ENCODE measurements at regions not wholly inside any gene's neighbourhood (a gene's known extent, or its start where the extent isn't known, plus 50 kb on each side); places are given as distances from the start of the nearest gene placed in this dataset.
"Not testable (repeated sequence)": the region's sequence is repeated elsewhere in the genome, so short reads cannot be mapped to it uniquely, and the experiment has no call there.

DNA sequence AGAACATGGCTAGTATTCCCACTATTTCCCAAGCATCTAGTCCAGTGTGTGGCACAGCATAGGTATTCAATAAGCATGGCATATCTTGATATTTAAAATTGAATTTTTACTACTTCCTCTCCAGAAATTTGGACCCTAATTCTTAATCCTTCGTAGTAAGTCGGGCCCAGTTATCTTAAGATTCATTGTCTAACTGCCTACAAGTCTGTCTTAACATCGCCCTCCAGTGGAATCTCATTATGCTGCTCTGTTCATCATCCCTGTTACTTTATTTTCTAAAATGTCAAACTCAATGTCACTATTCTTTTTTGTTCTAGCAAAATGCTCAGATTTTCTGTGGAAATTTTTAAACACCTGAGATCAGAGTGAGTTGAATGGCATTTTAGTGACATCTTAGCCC is 606.2 kb downstream of the KLHL13 start:
- DNase-seq (ENCODE audit: low spot score) (no peak), ATAC-seq (no peak)

DNA sequence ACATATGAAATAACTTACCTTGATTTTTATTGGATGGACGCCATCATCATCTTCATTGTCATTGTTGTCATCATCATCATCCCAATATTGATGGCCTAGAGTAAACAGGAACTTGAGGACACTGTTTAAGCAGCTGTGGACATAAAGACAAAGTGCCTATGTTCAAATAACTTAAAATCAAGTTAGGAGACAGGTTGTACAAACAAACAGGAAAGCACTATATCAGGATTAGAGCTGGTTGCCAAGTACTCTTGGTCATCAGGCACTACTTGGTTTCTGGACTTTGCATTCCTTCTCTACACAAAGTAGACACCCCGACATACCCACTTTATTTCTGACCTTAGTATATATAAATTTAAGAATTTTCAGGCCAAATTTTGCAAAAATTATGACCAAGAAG is 608.6 kb downstream of the KLHL13 start:
- DNase-seq (ENCODE audit: low spot score) (no peak), ATAC-seq (no peak)

DNA sequence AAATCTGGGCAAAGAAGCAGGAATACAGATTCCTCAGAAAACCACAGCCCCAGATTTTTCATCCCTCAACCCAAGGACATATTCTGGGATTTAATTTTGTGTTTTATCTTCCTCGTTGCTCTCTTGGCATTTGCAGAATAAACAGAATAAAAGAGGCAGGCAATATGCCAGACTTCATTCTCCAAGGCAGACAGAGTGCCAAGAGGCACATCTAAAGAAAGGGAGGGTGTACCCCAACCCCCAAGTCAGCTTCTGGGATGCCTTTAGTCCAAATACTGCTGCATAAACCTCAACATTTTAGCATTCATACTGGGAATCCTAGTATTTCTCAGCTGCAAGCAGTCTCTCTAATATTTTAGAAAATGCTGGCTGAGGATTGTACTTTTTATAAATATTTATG is 629.2 kb downstream of the KLHL13 start:
- DNase-seq (ENCODE audit: low spot score) (no peak), ATAC-seq (no peak)

DNA sequence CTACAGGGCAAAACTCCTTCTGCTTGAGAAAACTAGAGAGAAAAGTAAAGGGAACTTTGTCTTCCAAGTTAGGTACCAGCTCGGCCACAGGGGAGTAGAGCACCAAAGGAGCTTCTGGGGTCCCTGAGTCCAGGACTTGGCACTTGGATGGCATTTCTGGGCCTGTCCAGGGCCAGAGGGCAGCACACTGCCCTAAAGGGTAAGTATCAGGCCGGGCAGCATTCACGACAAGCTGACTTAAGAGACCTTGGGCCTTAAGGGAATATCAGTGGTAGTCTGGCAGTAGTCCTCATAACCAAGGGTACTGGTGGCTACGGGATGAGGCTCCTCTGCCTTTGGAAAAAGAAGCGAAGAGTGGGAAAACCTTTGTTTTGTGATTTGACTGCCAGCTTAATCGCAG is 632.7 kb downstream of the KLHL13 start:
- no peak for DNase-seq (ENCODE audit: low spot score)
- no peak for ATAC-seq

DNA sequence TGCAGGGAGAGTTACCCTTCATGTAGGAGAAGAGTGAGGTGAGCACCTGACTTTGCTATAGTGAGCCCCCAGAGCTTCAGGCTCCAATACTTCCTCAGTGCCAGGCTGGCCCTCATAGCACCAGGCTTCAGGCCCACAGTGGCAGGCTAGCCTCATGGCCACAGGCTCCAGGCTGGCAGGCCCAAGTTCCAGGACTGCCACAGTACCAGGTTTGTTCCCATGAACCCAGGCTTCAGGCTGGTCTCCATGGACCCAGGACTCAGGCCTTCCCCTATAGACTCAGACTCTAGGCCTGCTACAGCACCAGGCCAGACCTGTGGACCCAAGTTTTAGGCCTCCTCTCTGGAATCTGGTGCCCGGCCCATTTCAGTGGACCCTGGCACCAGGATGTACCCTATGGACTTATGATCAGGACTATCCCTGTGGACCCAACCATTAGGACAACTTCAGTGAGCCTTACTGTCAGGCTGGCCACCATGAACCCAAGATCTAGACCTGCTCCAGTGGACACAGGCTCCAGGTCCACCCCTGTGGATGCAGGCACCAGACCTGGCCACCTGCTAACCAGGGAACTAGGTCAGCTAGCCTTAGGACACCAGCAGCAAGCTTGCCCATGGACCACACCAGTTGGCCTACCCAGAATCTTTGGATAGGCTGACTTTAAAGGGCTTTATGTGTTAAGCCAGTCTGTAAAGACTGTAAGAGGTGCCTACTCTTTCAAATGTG is 658.2 kb downstream of the KLHL13 start:
- no peak for DNase-seq (ENCODE audit: low spot score)
- no peak for ATAC-seq

DNA sequence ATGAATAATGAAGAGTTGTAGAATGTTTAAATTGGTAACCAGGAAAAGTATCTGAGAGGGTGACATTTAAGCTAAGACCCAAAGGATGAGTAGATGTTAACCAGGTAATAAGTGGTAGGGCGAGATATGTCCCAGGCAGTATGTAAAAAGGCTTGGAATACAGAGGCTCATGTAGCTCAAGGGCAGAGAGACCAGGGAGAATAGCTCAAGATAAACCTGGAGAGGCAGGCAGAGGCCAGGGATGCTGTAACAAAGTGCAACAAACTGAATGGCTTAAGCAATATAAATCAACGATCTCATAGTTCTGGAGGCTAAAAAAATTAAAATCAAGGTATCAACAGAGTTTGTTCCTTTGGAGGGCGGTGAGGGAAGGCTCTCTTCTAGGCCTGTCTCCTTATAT is 660.8 kb downstream of the KLHL13 start:
- DNase-seq (ENCODE audit: low spot score) (no peak), ATAC-seq (no peak)

DNA sequence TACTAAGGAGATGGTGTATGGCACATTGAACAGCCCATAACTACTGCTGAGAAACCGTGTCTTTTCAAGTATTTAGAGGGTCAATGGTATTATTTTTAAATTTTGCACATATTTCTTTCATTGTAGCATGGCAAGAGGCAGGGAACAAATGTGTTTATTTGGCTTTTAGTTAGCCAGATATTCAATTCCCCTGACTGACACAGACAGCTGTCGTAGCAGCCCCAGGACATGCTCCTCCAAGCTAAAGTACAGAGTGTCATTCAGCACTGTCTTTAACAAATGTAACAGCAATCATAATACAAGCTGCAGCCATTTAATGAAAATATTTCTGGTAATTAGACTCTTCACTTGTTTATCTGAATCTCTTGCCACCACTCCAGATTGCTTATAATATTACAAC is 687.1 kb downstream of the KLHL13 start:
- ATAC-seq = no peak

DNA sequence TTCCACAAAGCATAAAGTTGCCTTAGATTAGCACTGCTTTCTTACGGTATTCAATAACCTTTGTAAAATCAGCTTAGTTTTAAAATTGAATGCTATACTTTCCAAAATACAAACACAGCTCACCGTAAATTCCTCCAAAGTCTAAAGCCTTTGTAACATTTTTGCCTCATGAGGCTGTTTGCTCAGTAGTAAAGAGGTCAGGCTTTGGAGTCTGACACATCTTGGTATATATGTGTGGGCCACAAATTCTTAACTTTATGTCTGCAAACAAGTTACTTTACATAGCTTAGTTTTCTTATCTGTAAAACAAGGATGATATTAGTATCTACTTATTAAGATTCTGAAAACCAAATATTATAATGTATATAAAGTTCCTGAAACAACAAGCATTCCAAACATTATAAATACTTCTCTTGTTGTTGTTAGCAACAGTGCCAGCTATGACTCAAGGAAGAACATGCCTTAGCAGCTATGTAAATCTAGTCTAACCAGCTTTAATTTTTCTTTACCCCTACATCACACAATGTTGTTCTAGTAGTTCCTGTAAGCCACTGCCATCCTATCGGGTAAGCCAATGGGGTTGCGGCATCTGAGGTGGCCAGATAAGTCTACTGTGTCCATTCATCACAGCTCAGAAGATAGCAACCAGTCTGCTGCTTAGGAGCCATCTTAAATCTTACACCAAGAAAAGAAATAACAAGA is 709.0 kb downstream of the KLHL13 start:
- ATAC-seq = no peak
- no peak for DNase-seq (ENCODE audit: low spot score)

More for the DNA sequence above, 687.1 kb downstream of the KLHL13 start:
- no peak for DNase-seq (ENCODE audit: low spot score)

DNA sequence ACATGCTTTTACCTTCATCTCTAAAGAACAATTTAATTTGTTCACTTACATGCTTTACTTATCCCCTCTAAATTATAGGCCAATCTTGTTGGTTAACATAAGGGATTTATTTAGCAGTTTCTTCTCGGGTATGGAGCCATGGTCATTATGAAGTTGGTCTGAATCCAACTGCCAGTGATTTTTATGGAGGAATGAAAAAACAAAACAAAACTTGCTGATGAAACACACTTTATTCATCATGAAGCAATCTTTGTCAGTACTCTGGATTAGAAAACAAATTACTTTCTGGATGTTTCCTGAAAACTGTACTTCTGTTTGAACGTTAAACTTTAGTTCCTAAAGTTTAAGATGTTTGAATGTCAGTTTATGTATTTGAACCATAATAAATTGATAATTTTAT is 715.8 kb downstream of the KLHL13 start:
- no peak for DNase-seq (ENCODE audit: low spot score)
- ATAC-seq = no peak

DNA sequence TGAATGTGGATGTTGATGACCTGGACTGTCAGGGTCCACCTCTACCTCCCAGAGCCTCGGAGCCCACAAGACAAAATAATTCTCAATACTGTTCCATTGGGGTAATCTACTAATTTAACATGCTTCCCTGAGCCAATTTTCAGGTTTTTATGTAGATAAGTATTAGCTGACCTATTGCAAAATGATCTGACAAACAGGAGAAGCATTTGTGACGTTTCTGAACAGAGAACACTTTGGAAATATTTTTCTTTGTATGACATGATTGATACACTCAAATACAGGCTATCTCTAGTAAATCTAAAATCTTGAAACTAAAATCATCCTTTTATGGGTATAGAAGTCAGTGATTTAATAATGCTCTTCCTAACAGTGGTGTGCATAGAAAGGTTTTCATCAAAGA is 716.6 kb downstream of the KLHL13 start:
- ATAC-seq = no peak
- no peak for DNase-seq (ENCODE audit: low spot score)

DNA sequence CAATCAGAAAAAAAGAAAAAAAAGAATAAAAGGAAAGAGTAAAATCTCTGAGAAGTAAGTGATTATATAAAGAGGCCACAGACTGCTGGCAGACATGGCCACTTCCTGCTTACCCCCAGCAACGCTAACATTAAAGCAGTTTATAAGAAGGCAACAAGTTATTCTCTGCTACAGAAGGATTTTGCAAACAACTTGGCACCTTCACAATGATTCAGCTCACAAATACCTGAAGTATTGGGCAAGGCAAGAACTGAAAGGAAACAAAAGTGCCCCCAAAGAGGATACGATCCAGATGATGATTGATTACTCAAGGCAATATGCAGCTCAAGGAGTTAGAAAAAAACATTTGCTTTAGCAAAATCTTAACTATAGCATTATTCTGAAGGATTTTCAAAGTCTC is 718.8 kb downstream of the KLHL13 start:
- ATAC-seq (no peak), DNase-seq (ENCODE audit: low spot score) (no peak)

DNA sequence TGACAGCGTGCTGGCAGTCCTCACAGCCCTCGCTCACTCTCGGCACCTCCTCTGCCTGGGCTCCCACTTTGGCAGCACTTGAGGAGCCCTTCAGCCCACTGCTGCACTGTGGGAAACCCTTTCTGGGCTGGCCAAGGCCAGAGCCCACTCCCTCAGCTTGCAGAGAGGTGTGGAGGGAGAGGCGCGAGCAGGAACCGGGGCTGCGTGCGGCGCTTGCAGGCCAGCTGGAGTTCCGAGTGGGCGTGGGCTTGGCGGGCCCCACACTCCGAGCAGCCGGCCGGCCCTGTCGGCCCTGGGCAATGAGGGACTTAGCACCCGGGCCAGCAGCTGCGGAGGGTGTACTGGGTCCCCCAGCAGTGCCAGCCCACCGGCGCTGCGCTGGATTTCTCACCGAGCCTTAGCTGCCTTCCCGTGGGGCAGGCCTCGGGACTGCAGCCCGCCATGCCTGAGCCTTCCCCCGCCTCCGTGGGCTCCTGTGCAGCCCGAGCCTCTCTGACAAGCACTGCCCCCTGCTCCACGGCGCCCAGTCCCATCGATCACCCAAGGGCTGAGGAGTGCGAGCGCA is 722.0 kb downstream of the KLHL13 start:
- not testable (repeated sequence) for ATAC-seq; DNase-seq (ENCODE audit: low spot score)

DNA sequence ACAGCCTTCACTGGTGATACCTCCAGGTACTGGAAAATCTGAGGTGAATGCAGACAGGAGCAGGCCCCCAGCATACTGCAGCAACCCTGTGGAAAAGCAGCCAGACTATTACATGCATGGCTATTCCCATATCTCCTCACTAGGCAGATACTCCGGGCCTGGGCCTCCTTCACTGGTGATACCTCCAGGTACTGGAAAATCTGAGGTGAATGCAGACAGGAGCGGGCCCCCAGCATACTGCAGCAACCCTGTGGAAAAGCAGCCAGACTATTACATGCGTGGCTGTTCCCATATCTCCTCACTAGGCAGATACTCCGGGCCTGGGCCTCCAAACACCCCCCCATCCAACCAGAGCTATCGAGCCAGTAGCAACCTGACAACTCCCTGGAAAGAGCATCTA is 724.2 kb downstream of the KLHL13 start:
- not testable (repeated sequence) for DNase-seq (ENCODE audit: low spot score); ATAC-seq

DNA sequence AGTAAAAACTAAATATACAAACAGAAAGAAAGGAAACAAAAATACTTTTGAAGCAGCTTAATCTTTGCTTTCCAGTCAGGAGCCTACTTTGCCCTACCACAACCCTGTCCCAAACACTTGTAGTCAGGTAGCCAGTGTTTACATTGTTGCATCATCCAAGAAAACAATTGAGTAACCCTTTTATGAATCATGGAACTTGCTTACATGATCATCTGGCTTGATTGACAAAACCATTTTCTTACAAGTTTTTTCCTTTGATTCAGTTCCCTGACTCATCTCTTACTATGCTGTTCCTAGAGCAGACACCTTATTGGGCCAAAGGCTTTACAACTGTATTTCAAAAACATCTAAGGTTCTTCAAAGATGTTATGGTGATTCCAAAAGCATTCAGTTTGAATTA is 740.1 kb downstream of the KLHL13 start:
- DNase-seq (ENCODE audit: low spot score) (no peak), ATAC-seq (peak; percentile 74)

DNA sequence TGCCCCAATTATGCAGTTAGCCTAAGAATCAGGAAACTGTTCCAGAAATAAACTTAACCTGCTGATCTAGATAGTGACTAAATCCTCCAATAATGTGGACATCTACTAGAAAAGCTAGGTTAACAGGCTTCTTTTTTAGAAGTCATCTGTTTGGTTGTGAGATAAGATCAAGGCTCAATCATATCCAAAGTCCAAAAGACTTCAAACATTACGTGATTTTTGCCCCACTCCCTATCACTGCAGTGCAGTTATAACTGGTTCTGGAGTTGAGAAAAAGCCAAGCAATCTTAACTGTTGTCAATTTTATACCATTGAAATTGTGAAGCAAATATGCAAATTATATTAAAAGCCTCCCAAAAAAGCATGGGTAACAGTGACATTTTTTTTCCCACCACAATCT is 781.4 kb downstream of the KLHL13 start:
- ATAC-seq (peak; percentile 87), DNase-seq (ENCODE audit: low spot score) (no peak)

DNA sequence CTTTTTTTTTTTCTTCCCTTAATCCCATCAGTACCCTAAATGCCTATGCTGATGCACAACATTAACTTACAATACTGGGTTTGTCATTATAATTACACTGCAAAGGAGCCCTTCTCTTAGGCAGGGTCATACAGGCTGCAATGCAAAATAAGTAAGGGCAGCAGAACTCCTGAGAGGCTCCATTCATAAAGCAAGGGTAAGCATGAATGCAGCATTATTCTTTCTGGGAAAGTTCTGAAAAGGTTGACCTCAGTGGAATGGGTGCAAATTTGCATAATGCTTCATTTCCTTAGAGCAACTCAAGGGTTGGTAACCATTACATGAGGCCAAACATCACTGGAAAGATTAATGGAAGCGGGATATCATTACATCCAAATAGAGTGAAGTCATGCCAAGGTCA is 789.2 kb downstream of the KLHL13 start:
- no peak for ATAC-seq
- no peak for DNase-seq (ENCODE audit: low spot score)

DNA sequence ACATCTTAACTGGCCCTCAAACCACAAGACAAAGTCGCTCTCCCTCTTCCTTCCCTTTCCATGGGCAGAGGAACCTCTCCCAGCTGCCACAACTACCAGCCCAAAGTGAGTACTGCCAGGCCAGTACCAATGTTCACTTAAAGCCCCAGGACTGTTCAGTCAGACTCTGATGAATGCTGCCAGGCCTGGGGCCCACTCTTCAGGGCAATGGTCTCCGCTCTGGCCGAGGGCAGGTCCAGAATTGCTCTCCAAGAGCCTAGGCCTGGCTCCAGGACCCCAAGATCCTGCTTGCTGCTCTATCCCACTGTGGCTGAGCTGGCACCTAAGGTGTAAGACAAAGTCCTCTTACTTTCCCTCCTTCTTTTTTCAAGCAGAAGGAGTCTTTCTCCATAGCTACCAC is 790.9 kb downstream of the KLHL13 start:
- DNase-seq (ENCODE audit: low spot score) = no peak
- no peak for ATAC-seq

DNA sequence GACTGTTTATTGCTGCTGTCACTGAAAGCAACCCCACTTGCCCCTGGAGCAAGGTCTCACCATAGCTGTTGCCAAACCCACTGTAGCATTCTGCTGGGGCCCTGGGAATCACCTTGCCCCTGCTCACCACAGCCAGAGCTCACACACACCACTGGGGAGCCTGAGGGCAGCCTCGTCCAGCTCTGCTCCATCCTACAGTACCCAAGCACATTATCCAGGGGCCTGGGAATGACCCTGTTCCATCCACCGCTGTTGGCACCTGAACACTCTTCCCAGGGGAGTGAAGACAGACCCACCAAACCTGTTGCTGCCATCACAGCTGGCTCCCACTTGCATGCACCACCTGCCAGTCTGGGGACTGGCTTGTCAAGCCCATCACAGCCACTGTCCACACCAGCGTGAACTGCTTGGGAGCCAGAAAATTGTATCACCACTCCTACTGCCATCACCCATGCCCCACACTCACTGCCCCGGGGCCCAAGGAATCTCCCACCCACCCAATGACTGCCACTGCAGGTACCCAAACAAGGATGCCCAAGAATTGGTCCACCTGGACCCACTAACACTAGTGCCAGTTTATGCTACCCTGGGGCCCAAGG is 811.3 kb downstream of the KLHL13 start:
- ATAC-seq = no peak
- no peak for DNase-seq (ENCODE audit: low spot score)

DNA sequence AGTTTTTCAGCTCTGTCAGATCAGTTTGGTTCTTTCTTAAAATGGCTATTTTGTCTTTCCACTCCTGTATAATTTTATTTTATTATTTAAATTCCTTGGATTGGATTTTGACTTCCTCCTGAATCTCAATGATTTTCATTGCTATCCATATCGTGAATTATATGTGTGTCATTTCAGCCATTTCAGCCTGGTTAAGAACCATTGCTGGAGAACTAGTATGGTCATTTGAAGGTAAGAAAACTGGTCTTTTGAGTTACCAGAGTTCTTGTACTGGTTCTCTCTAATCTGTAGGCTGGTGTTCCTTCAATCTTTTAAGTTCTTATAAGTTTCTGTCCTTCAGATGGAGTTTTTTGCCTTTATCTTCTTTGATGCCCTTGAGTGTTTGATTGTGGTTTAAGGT is 815.5 kb downstream of the KLHL13 start:
- no peak for ATAC-seq
- no peak for DNase-seq (ENCODE audit: low spot score)

DNA sequence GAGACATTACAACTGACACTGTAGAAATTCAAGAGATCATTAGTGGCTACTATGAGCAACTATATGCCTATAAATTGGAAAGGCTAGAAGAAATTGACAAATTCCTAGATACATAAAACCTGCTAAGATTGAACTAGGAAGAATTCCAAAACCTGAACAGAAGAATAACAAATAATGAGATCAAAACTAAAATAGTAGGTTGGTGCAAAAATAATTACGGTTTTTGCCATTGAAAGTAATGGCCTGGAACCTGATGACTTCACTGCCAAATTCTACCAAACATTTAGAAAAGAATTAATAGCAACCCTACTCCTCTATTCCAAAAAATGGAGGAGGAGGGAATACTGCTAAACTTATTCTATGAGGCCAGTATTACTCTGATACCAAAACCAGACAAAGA is 824.9 kb downstream of the KLHL13 start:
- DNase-seq (ENCODE audit: low spot score) (no peak), ATAC-seq (no peak)

DNA sequence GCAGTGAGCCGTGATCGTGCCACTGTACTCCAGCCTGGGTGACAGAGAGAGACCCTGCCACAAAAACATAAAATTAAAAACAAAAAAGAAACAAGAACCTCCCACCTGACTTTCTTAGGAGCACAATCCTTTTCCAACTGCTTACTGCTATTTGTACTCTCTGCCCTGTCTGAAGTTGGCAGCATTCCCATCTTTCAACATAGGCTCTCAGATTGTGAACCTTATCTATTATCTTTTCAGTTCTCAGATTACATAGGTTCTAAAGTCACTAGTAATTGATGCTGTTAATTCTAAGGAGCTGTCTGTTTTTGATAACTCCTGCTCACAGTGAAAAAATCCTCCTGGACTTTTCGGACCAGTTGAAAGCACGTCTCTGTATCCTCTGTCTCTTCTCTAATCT is 812.2 kb upstream of the CT83 start:
- no peak for DNase-seq (ENCODE audit: low spot score)
- ATAC-seq = peak; percentile 59
